GM19351 (cell line): ENCODE measurements at regions not wholly inside any gene's neighbourhood (a gene's known extent, or its start where the extent isn't known, plus 50 kb on each side); places are given as distances from the start of the nearest gene placed in this dataset.

Experiments used
- ATAC-seq: cut with Tn5 transposase; IDR thresholded peaks from one replicate; pipeline ENCODE4 v1.9.1; 2021; ENCODE audit warnings: mild to moderate bottlenecking, moderate library complexity; ENCODE audit not compliant: unreplicated experiment

DNA sequence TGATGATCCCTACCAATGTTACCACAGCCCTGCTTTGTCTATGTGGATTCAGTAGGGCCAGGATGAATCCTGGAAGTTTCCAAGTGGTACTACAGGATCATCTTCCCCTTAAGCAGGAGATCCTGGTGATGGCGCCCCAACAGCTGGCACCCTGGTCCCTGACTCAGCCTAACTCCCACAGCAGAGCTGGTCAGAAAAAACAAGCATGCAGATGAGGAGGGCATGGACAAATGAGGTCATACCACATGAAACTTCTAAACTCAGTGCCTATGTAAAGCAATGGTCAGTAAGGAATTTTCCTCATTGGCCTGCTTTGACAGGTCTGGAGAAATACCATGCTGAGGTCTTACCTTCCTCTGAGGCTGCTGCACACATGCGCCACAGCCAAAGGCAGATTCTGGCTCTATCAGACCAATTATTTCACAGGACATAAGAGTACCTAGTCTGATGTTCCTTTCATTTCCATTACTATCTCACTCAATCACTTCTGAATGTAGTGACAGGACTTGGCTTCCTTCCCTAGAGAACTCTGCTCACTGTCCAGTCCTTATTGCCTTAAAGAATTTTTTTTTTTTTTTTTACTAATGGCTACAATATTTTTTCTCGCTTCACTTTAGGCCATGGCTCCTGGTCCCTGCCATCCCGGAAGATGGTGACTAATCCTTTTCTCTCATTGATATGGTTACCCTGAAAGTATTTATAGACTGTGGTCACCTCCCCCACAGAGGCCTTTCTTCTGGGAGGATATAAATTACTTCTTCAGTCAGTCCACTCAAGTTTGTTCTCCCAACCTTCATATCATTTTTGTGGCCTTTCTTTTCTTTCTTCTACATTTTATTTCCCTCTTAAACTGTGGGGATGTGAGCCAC, 525.2 kb upstream of the PSMD7 start:
- no peak for ATAC-seq

DNA sequence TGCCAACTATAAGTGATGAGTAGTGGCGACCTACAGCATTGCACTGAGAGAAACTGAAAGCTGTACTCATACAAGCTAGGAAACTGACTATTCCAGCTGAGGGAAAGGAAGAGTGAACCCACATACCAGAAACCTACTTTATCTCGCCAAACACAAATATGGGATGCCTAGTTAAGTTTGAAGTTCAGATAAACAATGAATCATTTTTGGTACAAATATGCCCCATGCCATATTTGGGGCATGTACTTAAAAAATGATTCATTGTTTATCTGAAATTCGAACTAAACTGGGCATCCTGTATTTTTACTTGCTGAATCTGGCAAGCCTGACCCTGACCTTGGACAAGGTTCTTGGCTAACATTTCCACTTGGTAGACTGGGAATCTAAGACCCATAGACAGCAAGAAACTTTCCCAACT, 527.8 kb upstream of the PSMD7 start:
- ATAC-seq = no peak

DNA sequence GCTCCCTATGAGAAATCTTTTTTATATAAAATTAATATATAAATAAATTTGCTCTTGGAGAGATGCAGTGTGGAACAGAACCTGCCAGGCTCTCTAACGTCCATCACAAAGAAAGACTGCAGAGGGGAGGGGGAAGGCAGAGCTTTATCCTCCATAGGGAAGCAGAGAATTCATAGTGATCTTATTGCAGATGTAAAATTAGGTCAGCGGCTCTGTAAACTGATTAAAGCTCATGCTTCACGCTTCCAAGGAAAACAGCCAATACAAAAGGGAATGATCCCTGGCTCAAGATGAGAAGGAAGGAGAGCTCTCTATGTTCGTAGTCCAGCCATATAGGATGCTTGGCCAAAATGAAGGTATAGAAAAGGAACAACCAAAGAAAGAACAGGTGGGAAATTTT, 532.3 kb upstream of the PSMD7 start:
- ATAC-seq = no peak

DNA sequence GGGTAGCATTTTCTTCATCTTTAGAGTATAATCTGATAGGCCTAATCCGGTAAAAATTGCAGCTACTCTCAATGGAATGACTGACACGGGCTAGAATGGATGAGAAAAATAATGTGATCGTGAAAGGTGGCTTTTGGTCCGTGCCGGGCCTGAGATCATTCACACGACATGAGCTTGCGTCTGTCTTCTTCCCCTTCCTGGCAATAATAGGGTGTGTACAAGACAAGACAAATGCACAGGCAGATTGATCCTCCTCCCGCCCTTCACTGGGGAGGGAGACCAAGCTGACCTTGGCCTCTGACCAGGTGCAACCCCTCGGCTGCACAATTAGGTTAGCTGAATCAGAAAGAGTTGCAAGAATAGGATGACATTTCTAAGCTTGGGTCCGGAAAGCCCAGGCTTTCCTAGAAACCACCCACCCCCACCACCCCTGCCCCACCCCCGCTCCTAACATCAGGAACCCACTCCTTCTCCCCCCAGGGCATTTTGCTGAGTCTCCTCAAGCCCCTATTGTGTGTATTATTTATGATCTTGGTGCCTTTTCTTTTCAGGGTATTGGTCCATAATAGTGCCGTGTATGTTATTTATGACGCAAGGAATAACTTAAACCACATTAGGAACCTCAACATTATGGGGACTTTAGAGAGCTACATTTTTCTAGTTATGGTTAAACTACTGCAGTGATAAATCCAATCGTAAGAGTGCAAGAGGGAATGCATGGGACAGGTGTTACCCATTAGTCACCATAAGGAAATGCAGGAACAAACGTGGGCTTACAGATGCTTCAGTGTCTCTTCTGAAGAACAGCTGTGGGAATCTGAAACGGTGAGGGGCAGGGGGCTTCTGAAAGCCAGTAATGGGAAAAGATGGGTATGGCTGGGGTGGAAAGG, 540.1 kb upstream of the PSMD7 start:
- ATAC-seq = no peak

DNA sequence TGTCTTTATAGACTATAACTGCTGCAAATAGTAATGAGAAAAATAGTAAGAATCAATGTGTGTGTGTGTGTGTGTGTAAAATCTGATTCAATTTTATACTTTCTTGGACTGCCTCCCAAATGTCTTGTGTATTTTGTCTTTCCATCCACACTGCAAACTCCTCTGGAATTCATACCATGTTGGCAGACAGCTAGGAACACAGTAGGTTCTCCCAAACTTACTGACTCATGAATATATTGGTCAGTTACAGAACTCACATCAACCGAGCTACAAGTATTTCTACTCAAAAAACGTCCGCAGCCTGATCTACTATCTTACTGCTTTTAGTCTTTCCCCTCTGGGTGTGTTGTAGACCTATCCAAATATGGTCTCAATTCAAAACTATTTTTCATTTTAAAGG, 542.7 kb upstream of the PSMD7 start:
- no peak for ATAC-seq

DNA sequence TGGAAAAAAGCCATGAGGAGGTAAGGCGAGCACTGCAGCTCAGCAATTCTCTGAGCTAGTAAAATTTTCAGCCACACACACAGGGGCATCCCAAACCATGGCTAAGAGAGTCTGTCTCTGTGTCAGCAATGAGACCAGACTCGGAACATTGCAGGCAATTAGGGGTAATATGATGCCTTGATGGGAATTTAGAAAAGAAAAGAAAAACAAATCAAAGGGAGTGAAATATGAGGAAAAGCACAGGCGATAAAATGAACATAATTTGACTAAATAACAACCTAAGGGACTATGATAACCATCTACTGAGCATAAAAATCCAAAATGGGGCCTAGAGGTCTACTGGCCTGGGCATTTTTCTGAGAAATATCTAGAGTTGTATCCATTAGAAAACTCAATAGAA, 546.0 kb upstream of the PSMD7 start:
- ATAC-seq = no peak

DNA sequence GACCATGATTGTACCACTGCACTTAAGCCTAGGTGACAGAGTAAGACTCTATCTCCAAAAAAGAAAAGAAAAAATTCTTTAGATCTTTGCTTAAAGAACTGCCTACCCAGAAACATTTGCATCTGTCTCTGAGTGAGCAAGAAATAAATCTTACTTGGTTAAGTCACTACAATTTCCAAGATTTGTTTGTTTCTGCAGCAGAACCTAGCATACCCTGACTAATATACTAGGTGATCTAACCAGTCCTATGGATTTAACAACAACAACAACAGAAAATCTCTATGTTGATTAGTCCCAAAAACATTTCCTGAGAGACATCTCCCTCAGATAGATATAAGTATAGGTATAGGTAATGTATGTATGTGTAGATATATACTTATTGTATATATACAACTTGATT, 549.3 kb upstream of the PSMD7 start:
- ATAC-seq = no peak

DNA sequence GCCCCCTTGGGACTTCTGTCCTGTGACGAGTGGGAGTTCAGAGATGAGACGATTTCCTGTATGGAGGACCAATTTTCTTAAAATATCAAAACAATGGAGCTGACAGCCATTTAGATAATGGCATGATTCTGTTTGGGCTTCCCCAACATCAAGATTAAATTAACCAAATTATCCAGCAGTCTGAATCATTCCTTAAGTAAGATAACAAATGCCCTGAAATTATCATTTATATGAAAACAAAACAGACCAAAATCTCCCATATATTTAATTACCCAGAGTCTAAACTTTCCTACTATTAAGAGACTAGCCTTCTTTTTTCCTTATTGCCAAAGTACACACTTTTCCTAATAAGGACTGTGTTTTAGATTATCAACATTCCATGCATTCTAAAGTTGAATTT, 550.1 kb upstream of the PSMD7 start:
- no peak for ATAC-seq

DNA sequence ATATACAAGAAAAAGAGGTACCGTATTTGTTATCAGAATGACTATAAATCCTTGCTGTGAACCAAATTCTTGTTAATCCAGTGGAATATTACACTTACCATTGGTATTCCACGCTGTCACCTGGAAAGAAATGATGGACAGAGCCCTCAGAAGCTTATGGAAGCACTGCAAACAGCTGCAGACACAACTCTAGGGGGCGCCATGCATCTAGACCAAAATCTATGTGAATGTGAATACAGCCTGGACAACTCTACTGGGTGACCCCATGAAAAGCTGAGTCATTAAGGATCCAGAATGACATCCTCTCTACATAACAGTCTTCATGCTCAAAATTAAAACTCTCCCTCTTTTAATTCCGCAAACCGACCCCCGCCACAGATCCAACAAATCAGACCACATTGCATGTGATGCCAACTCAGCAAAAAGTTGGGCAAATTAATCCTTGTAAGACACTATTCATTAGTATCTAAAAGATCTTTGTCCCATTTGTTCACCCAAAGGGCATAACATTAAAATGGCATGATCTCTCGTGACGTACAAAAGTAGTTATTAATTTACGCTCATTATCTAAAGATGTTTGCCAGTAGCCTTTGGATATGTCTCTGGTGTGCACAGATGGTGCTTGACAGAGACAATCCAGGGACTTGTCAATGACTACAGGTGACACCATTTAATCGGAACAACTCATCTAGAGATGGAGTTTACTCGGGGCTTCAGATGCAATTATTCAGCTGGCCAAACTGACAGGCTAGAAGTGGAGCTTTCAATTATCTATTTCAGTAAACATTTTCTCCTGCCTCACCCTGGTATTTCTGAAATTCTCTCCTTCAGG, 552.7 kb upstream of the PSMD7 start:
- no peak for ATAC-seq

DNA sequence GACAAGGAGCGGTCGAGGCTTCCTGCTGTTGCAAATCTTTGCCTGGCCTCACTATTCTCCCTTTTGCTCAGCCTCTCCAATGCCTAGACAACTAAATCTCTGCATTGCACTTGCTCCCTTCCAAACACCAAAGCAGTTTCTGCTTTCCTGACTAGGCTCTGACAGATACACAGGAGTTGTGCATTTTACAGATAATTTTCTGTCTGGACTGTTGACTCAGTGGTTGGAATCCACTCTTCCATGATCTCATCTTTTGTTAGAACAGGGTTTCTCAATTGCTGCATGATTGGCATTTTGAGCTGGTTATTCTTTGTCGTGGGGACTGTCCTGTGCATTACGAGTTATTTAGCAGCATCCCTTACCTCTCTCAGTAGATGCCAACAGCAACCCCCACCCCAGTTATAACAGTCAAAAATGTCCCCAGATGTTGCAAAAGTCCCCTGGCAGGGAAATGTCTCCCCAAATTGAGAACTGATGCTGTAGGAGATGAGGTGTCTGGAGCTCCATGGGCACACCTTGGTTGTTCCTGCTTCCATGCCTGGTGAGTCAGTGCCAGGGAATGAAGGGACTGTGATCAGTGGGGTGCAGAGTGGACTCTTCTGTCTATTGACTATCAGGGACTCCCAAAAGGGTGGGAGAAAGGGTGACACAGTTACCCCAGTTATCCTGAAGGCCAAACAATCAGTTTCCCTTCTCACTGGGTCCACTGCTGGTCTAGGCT, 557.4 kb upstream of the PSMD7 start:
- ATAC-seq = no peak

DNA sequence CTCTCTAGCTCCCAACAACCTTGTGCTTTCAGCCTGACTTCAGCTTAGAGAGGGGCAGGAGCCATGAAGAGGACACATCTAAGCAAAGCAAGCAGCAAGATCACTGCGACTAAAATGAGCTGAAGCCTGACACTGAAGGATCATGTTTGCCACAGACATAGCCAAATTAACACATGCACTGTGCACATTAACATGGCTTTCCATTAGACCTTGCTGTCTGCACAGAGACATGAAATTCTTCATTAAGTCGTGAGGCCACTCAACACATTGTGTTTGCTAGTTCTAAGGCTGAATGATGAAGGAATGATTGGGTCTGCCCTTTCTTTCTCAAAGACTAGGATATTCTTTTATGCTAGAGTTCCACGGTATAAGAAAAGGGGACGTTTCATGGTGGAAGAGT, 558.3 kb upstream of the PSMD7 start:
- no peak for ATAC-seq

DNA sequence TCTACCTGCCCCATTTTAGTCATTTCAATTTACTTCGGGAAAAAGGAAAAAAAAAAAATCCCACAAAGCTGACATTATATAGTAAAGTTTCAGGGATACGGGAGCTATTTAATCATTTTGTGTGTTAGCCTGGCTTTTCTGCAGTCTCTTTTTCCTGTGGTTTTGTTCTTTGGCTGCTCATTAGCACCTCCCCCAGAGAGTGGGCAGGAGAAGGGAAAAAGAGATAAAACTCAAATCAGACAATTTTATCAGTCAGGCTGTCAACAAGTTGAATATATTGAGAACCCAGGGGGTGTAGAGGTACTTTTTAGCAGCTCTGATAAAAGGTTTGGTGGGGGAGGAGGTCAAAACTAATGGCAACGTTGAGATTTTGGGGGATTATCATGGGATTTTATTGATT, 559.0 kb upstream of the PSMD7 start:
- ATAC-seq = no peak

DNA sequence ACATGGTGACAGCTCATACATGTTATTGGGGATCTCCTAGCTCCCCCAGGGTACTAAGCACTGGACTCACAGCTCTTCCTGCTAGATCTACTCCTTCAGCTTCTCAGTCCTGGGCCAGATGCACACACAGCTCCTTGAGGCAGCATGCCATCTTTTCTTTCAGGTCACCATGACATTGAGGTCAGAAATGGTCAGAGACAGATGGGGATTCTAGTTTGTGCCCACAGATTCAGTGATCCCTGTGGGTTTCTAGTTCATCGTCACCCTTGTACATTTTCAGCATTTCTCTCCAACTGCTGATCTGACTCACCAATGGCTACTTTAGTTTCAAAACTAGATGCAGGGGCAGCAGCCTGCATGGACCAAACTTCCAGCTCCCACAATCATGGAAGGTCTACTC, 560.7 kb upstream of the PSMD7 start:
- no peak for ATAC-seq

DNA sequence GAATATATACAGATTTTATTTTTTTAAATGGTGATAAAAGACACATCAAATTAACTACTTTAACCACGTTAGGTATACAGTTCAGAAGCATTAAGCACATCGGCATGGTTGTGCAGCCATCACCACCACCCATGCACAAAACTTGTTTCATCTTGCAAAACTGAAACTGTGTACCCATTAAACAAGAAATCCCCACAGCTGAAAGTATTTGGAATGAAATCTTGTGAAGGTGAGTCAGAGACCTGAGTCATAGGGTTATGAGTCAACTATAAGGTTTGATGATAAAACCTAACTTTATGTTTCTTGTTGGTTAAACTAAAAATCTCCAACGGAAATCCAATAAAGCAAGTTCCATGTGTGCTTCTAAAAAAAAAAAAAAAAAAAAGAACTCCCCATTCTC, 561.6 kb upstream of the PSMD7 start:
- ATAC-seq = peak; percentile 65

DNA sequence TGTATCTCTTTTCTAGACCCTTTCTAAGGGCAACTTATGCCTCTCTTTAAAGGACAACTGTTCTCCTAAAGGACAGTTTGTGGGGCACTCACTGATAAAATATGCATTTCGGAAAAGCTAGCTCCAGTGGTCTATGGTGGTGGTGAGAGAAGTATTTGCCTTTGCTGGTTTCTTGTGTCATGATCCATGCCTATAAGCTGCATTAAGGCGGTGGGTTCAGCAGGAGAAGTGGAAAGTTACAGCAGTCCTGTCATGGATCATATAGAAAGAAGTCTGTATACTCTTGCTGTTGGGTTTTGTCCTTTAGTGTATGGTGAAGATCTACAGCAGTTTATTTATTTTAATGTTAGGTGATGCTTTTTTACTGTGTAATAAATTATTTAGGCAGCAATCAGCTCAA, 563.9 kb upstream of the PSMD7 start:
- ATAC-seq = no peak

DNA sequence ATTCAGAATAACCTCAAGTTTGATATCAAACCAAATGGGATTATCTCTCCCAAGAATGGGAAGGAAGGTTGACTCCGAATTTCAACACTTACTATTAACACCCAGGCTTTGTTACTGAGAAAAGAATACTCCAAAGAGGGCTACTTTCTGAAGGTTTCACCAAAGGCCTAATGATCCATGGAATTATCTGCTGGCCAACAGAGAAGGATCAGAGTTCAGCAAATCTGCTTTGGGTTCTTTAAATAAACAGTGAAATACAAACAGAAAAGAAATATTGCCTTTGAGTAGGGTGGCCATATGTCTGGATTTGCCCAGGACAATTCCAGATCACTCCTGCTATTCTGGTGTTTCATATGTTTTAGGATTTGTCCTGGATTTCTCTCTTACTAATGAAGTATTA, 564.5 kb upstream of the PSMD7 start:
- ATAC-seq = no peak

DNA sequence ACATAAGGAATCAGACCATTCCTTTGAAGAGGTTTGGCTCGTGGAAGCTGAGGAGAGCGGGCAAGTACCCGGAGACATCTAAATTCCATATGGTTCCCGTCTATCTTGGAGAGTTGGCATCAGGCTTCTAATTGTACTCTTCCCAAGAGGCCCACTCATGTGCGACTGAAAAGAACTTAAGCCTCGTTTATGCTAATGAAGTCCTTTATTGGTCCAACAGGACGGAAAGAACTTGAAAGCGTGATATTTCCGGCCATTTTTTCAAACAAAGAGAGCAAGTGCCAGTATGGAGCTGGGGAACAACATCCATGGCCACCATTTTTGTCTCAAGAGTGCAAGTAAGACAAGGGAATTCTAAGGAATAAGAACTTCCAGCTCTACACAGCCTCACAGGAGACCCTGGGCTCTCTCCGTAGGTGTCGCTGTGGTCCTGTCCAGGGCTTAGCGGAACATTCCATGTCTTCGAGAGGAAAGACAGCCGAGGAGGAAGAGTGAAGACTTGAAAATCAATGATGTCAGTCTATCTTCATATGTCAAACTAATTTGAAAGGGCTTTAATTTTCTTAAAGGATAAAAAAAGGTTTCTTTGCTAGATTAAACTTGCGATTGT, 566.0 kb upstream of the PSMD7 start:
- no peak for ATAC-seq

DNA sequence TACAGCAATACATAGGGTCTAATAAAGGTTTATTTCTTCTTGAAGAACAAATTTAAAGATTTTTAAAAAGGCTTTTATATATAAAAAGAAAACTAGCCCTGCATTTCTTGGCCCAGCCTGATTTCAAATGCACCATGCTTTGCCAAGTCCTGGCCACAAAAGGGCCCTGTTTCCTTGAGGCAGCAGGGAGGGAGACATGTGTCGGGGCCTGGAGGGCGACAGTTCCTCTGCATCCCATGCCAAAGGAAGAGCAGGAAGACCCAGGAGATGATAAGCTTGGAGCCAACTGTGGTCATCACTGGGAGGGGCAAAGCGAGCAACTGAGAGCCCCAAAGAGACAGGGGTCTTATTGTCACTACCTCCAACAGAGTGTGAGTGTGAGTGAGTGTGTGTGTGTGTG, 571.5 kb upstream of the PSMD7 start:
- ATAC-seq = no peak

DNA sequence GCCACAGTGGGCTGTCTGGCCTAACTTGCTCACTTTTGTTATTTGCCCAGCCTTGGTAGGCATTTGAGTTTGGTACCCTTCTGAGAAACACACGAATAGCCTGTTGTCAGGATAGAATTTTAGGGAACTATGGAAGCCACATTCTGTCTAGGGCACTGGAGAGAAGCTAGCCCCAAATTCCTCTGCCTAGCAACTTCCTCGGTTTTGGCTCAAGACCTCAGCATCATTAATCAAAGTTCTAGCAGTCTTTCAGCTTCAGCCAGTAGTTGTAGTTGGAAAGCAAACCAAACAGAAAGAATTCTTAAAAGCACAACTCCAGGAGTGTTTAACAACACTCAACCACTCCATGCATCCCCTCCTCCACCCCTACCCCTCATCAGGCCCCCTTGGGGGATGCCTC, 572.1 kb upstream of the PSMD7 start:
- ATAC-seq = no peak

DNA sequence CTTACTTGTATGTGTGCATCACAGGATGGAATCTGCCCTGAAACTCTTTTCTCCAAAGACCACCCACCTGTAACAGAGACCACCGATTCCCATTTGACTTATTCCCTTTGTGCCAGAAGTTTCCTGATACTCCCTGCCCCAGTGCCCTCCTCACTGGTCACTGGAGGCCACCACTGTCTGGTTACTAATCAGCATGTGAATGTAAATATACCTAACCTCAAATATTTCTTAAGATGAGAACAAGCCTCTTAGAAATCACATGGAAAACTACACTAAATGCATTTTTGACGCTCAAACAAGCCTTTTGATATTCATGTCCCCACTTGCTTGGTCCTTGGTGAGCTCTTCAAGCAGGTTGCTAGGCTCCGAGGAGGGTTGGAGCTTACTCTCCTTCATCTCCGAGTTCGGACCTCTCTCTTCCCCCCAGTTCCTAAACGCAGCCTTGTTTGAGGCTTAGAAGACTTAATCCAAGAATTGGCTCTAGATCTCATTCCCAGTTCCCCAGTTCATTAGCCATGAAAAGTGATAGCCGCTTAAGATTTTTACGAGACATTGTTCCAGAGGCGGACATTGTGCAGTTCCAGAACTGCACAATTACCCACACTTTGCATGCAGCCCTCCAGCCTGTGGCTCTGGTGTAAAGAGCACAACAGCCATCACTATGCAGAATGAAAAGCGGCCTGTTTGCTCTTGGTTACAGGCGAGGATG, 579.2 kb upstream of the PSMD7 start:
- ATAC-seq = no peak
